DND-41 (cell line): ENCODE measurements at regions not wholly inside any gene's neighbourhood (a gene's known extent, or its start where the extent isn't known, plus 50 kb on each side); places are given as distances from the start of the nearest gene placed in this dataset.

Experiments
- CTCF ChIP-seq: IDR thresholded peaks from 2 replicates; pipeline ENCODE4 v1.5.1; 2012; ENCODE audit warnings: borderline replicate concordance, low read length, moderate library complexity, mild to moderate bottlenecking; ENCODE audit not compliant: poor library complexity, severe bottlenecking; ENCODE audit errors: extremely low read depth
- EZH2 ChIP-seq: IDR thresholded peaks from 3 replicates; pipeline ENCODE4 v1.6.1; 2012; ENCODE audit warnings: borderline replicate concordance, low read depth, mild to moderate bottlenecking, moderate library complexity, low read length, inconsistent platforms; ENCODE audit not compliant: severe bottlenecking

GRCh38 chr12:92378682-92379479 is 233.2 kb upstream of the BTG1 start:
- TF ChIP-seq CTCF (no peak), EZH2 (no peak)
